GM21447 (cell line): ENCODE measurements at regions not wholly inside any gene's neighbourhood (a gene's known extent, or its start where the extent isn't known, plus 50 kb on each side); places are given as distances from the start of the nearest gene placed in this dataset.
"Not testable (repeated sequence)": the region's sequence is repeated elsewhere in the genome, so short reads cannot be mapped to it uniquely, and the experiment has no call there.

Experiments used
- ATAC-seq: cut with Tn5 transposase; IDR thresholded peaks from one replicate; pipeline ENCODE4 v1.9.1; 2021; ENCODE audit not compliant: unreplicated experiment

- not testable (repeated sequence) for ATAC-seq
These were observed 234.1 kb upstream of the SEMA3C start for GRCh38 chr7:81152925-81153324.

GRCh38 chr7:81150951-81151361 lies 232.1 kb upstream of the SEMA3C start:
- no peak for ATAC-seq

GRCh38 chr7:81143856-81144255 lies 225.0 kb upstream of the SEMA3C start:
- no peak for ATAC-seq

GRCh38 chr7:81141257-81142205 lies 222.7 kb upstream of the SEMA3C start:
- ATAC-seq = not testable (repeated sequence)

- no peak for ATAC-seq
These were observed 221.9 kb upstream of the SEMA3C start for GRCh38 chr7:81140775-81141174.

GRCh38 chr7:81140252-81140651 lies 221.4 kb upstream of the SEMA3C start:
- no peak for ATAC-seq

- ATAC-seq = no peak
These were observed 220.0 kb upstream of the SEMA3C start for GRCh38 chr7:81138870-81139269.

GRCh38 chr7:81135324-81135723 lies 216.5 kb upstream of the SEMA3C start:
- no peak for ATAC-seq

DNA sequence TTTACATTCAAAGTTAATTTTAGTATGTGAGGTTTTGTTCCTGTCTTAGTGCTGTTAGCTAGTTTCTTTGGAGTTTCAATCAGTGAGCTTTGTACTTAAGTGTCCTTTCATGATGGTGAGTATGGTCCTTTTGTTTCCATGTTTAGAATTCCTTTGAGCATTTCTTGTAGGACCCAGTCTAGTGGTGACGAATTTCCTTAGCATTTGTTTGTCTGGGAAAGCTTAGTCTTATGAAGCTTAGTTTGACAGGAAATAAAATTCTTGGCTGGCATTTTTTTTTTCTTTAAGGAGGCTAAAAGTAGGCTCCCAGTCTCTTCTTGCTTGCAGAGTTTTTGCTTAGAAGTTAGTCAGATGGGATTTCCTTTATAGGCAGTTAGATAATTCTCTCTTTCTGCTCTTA lies 209.2 kb upstream of the SEMA3C start:
- no peak for ATAC-seq

DNA sequence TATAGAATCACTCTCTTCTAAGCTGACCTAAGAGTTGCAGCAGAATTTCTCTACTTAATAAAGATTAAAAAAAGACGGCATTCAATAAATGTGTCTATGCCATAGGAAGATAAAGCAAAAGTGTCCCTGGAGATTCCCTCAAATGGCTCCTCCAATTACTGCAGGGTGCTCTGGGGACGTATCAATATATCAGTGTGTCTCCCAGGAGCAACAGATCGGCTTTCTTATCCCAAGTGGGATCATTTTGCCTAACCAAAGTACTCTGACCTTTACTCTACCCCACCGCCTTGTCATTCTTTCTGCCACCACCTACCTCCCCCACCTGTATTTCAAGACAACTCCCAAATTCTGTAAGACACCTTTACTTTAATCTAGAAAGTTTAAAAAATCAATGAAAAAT lies 202.0 kb upstream of the SEMA3C start:
- ATAC-seq = no peak

DNA sequence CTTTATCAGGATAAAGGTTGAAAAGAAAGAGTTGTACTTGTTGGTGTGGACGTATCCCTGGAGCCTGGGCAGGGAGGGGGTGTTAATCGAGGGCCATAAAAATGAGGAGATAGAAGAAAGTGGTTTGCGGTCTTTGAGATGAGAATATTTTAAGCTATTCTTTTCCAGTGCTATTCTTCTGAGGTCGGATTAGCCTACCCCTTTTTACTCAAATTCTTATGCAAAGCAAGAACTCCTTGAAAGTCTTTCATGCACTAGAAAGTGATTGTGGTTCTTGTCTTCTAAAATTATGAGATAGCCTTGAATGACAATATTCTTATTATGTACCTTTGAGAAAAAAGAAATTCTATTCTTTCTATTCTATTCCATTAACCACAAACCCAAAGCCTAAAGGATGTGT lies 201.3 kb upstream of the SEMA3C start:
- ATAC-seq = no peak

DNA sequence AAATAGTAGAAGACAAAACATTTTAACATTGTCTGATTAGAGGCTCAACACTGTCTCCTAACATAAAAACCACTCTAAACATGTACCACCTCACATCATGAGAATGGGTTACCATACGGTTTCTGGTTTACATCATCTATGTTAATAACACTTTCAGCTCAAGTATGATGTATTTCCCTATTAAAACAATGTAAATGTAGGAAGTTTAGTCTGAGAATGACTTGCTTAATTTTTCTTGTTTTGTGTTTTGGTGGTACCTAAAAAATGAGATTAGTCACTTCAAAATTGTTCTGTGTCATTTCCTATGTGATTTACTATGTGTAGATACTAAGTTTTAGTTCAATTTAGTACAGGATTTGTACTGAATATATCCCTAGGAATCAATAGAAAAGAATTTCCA lies 195.8 kb upstream of the SEMA3C start:
- ATAC-seq = no peak

DNA sequence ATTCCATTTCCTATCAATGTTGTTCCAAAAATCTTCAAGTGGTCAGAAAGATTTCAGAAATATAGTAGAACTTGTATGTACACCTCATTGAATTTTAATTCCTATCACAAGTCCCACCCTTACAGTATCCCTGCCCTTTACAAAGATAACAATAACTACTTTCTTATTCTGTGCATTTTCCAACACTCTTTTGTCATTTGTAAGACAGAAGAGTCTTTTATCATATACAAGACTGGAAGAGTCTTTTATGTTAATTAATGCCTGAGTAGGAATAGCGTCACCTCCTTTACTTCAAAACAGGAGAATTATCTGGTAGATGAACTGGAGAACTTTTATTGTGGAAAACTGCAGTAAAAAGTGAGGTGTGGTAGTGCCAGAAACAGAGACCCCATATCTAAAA lies 193.9 kb upstream of the SEMA3C start:
- ATAC-seq = no peak

GRCh38 chr7:81111781-81112540 lies 193.1 kb upstream of the SEMA3C start:
- ATAC-seq = no peak

GRCh38 chr7:81111358-81111757 lies 192.5 kb upstream of the SEMA3C start:
- no peak for ATAC-seq

DNA sequence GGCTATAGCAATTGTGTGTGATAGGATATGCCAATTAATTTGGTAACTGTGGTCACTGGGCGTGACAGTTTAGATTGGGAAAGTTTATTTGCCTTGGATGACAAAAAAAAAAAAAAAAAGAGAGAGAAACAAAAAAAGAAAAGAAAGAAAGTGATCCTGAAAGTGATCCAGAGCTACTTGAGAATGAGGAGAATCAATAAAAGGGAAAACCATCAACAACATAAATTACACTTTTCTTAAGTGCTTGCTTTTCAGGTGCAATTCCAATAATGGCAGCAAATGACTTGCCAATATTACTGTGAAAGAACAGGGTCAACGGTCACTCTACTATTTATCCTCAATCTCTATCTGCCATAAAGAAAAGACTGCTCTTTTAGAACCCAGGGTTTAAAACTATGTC lies 191.8 kb upstream of the SEMA3C start:
- ATAC-seq = no peak

DNA sequence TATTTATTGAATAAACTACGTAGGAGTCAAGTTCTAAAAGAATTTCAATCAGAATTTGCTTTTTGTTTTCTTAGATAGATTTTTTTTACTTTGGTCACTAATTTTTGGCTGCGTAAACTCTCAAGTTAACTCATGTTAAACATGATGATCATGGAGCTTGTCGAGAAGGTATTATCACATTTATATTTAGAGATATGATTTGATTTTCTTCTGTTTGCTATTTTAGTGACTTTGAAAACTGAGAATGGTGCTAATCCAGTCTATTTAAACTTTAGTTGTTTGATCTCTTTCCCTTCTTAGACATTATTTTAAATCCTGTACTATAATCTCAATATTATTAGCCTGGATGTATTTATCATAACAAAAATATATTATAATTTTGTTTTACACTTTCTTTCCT lies 179.4 kb upstream of the SEMA3C start:
- ATAC-seq = no peak

DNA sequence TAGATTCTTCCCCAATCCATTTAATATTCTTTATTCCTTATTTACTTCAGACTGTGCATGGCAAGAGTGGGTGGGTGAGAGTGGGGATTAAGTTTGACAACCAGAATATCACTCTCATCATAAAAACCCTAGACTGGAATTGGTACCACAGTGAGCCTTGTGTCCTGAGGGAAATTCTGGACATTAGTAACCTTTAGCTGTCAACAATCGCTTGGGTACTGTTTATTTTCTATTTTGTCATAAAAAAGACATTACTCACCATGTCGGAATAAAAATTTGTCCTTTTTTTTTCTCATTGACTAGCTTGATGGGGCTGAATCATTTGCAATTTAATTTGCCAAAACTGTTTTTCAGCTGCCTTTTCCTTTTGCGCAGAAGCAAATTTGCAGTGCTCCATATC lies 176.1 kb upstream of the SEMA3C start:
- ATAC-seq = no peak

DNA sequence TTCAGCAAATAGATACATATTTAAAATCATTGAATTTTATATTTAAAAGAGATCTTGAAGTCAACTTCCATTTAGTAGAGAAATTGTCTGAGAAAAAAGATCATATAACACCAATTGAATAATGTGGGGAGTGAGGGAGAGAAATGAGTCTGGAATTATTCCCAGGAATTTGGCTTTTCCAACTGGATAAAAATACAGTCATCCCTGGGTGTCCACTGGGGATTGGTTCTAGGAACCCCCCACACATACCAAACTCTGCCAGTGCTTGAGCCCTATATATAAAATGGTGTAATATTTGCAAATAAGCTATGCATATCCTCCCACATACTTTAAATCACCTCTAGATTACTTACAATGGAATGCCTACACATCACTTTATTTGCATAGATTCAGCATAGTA lies 162.8 kb upstream of the SEMA3C start:
- no peak for ATAC-seq

DNA sequence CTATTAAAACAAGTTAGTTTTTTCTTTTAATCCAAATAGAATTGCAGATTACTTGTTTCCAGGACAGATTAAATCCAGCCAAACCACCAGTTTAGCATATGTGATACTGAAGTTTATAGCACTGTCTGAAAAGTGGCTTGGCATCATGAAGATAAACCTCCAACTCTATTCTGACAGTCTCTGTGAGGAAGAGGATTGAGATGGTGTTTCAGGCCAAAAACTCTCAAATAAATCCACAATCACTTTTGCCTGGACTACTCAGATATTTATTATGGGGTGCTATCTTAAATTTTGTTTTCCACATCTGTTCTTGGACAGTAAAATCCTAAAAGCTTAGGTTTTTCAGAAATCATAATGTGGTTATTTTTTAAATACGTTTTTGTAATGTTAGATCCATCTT lies 161.7 kb upstream of the SEMA3C start:
- no peak for ATAC-seq

DNA sequence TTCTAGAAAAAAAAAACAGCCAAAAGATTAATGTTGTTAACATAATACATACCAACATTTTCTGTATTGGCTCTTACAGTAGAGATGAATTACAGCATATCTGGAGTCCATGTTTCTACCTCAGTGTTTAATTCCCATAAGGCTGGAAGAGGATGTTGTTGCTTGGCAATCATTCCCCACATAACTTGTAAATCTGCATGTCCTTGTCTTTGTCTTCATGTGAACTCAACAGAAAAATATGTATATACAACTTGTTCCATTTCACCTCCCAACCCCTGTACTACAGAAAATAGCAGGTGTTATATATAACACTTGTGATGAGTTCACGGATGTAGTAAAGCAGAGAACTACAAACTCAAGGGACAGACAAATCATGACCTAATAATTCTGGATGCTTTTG lies 160.9 kb upstream of the SEMA3C start:
- no peak for ATAC-seq

DNA sequence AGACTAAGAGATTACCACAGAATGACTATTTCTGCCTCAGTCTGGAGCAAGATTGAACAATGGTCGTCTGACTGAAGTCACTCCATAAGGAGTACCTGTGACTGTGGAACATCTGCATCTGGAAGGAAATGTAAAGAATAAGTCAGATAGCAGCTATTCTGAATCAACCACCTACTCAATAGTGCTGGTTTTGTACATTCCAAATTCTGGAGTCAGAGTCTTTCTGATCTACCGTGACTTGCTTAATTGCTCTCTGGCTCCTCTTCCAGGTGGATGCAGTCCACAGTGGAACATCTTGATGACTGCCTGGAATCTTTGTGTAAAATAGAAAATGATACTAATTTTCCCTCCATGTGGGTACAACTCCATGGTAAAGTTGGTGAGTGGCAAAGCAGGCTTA lies 156.3 kb upstream of the SEMA3C start:
- ATAC-seq = no peak
